HEK293 (cell line): ENCODE measurements at regions not wholly inside any gene's neighbourhood (a gene's known extent, or its start where the extent isn't known, plus 50 kb on each side); places are given as distances from the start of the nearest gene placed in this dataset.
"Not testable (repeated sequence)": the region's sequence is repeated elsewhere in the genome, so short reads cannot be mapped to it uniquely, and the experiment has no call there.

ENCODE experiments used
- CTCF ChIA-PET: fragments of 350-600 bp; formaldehyde crosslinking; extraction: SDS; loops from one replicate; lab custom pipeline; 2021; ENCODE audit warnings: antibody characterized with exemption; lab: Yijun Ruan, JAX
- POLR2A ChIA-PET: fragments of 300-600 bp; formaldehyde crosslinking; extraction: SDS; loops from one replicate; lab custom pipeline; 2020; ENCODE audit warnings: antibody characterized with exemption, inconsistent platforms; lab: Yijun Ruan, JAX
- H3K27ac ChIP-seq: fragments of 200-500 bp; sonication (Bioruptor generic); 2 replicates; pipeline ENCODE4 v1.5.1; 2014; ENCODE audit warnings: low read depth, low read length, control low read depth, inconsistent platforms; ENCODE audit errors: extremely low read depth
- H3K36me3 ChIP-seq, 2 experiments: fragments of 200-500 bp in 1 of 2; sonication (Bioruptor generic) in 1 of 2; 1 replicate in 1 of 2; 2 replicates in 1 of 2; pipeline ENCODE4 v1.5.1; 2014 to 2017; ENCODE audit warnings: inconsistent platforms in 2 of 2, low read length in 2 of 2; ENCODE audit not compliant: control insufficient read depth in 2 of 2, insufficient read depth in 1 of 2
- H3K4me1 ChIP-seq: fragments of 200-500 bp; sonication (Bioruptor generic); 2 replicates; pipeline ENCODE4 v1.5.1; 2014; ENCODE audit warnings: mild to moderate bottlenecking, low read length, inconsistent platforms; ENCODE audit not compliant: control insufficient read depth, insufficient read depth
- H3K4me3 ChIP-seq: 2 replicates; pipeline ENCODE4 v1.5.1; 2011; ENCODE audit warnings: low read depth, mild to moderate bottlenecking, control low read depth, low read length, moderate library complexity
- H3K9me3 ChIP-seq: fragments of 200-500 bp; sonication (Bioruptor generic); 2 replicates; pipeline ENCODE4 v1.5.1; 2014; ENCODE audit warnings: low read depth, low read length, inconsistent platforms; ENCODE audit not compliant: control insufficient read depth, insufficient read depth
- GLIS2 ChIP-seq: fragments of 450-650 bp; formaldehyde crosslinking; IDR thresholded peaks from 2 replicates; pipeline ENCODE4 v1.5.1; 2016; ENCODE audit warnings: missing biosample characterization, missing genetic modification characterization
- IKZF3 ChIP-seq: fragments of 450-650 bp; IDR thresholded peaks from 2 replicates; pipeline ENCODE4 v1.5.0; 2018; ENCODE audit warnings: missing biosample characterization, mild to moderate bottlenecking, missing genetic modification characterization, moderate library complexity
- SCRT2 ChIP-seq: fragments of 450-650 bp; formaldehyde crosslinking; IDR thresholded peaks from 2 replicates; pipeline ENCODE4 v1.5.1; 2016; ENCODE audit warnings: missing biosample characterization, missing genetic modification characterization
- WT1 ChIP-seq: fragments of 450-650 bp; formaldehyde crosslinking; IDR thresholded peaks from 2 replicates; pipeline ENCODE4 v1.5.1; 2016; ENCODE audit warnings: missing biosample characterization, missing genetic modification characterization
- YY1 ChIP-seq: fragments of 450-650 bp; formaldehyde crosslinking; IDR thresholded peaks from 2 replicates; pipeline ENCODE4 v1.5.1; 2018; ENCODE audit warnings: missing biosample characterization, missing genetic modification characterization
- ZBTB17 ChIP-seq: fragments of 450-650 bp; formaldehyde crosslinking; IDR thresholded peaks from 2 replicates; pipeline ENCODE4 v1.5.1; 2016; ENCODE audit warnings: missing biosample characterization, missing genetic modification characterization
- ZNF140 ChIP-seq: fragments of 450-650 bp; formaldehyde crosslinking; IDR thresholded peaks from 2 replicates; pipeline ENCODE4 v1.5.1; 2016; ENCODE audit warnings: missing biosample characterization, missing genetic modification characterization
- ZNF335 ChIP-seq: fragments of 450-650 bp; formaldehyde crosslinking; conservative IDR thresholded peaks from 2 replicates; pipeline ENCODE4 v1.5.1; 2016; ENCODE audit warnings: missing biosample characterization, missing genetic modification characterization
- ZNF341 ChIP-seq: fragments of 450-650 bp; formaldehyde crosslinking; IDR thresholded peaks from 2 replicates; pipeline ENCODE4; 2016; ENCODE audit warnings: low read depth, missing biosample characterization, missing genetic modification characterization
- ZNF585B ChIP-seq: fragments of 450-650 bp; formaldehyde crosslinking; IDR thresholded peaks from 2 replicates; pipeline ENCODE4 v1.5.1; 2016; ENCODE audit warnings: missing biosample characterization, missing genetic modification characterization
- ZNF610 ChIP-seq: fragments of 450-650 bp; formaldehyde crosslinking; IDR thresholded peaks from 2 replicates; pipeline ENCODE4 v1.5.1; 2016; ENCODE audit warnings: missing biosample characterization, missing genetic modification characterization, borderline replicate concordance
- ZNF660 ChIP-seq: fragments of 450-650 bp; IDR thresholded peaks from 2 replicates; pipeline ENCODE4 v1.5.1; 2018; ENCODE audit warnings: missing biosample characterization, mild to moderate bottlenecking, missing genetic modification characterization
- ZNF670 ChIP-seq: fragments of 450-650 bp; formaldehyde crosslinking; IDR thresholded peaks from 2 replicates; pipeline ENCODE4 v1.5.1; 2016; ENCODE audit warnings: missing biosample characterization, missing genetic modification characterization, low read depth
- ZNF791 ChIP-seq: fragments of 450-650 bp; formaldehyde crosslinking; IDR thresholded peaks from 2 replicates; pipeline ENCODE4 v1.5.1; 2016; ENCODE audit warnings: missing biosample characterization, missing genetic modification characterization
- ZSCAN30 ChIP-seq: fragments of 450-650 bp; IDR thresholded peaks from 2 replicates; pipeline ENCODE4 v1.5.1; 2018; ENCODE audit warnings: missing biosample characterization, mild to moderate bottlenecking, missing genetic modification characterization, moderate library complexity
- TF ChIP-seq, protein P1 (sequence below): fragments of 450-650 bp; formaldehyde crosslinking; IDR thresholded peaks from 2 replicates; pipeline ENCODE4 v1.5.1; 2016; ENCODE audit warnings: missing biosample characterization, missing genetic modification characterization
- TF ChIP-seq, protein P2 (sequence below): sonication (generic); formaldehyde crosslinking; IDR thresholded peaks from 2 replicates; pipeline ENCODE4 v1.8.1; 2022; ENCODE audit warnings: mild to moderate bottlenecking, moderate library complexity, missing genetic modification reagents

DNA sequence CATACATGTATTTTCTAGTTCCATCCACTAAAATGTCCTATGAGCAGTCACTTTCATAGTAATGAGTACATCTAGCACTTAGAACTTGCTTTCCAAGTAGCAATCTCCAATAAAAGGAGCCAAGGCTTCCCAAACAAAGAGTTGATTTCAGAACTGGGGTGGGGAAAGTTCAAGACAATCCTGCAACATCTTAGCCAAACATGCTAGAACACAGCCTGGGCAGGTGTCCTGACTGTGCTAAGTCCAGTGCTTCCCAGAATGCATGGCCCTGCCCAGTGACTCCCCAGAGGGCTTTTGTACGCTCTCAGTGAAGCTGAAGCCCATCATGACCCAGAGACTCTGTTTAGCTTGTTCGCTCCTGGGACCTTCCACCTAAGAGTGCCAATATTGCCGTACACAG lies 106.7 kb upstream of the UBAC2 start:
- ChIA-PET CTCF (interaction anchor here (0.5 to 1.2 kb wide), 2 partner anchors 24 to 82 kb away, joined by 3 read pairs; no protein-coding TSS in a partner anchor), POLR2A (no interaction called here)
- H3K4me3 ChIP-seq: no peak overlapping the region
- H3K27ac ChIP-seq: no peak overlapping the region
- no peaks in the 10 kb centered on the region for H3K4me1 ChIP-seq
- no peaks in the 10 kb centered on the region for H3K36me3 ChIP-seq
- TF ChIP-seq, protein P1, sequence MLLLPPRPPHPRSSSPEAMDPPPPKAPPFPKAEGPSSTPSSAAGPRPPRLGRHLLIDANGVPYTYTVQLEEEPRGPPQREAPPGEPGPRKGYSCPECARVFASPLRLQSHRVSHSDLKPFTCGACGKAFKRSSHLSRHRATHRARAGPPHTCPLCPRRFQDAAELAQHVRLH (tag by site-specific recombination): no peak
- H3K9me3 ChIP-seq: no peaks in the 10 kb centered on the region

DNA sequence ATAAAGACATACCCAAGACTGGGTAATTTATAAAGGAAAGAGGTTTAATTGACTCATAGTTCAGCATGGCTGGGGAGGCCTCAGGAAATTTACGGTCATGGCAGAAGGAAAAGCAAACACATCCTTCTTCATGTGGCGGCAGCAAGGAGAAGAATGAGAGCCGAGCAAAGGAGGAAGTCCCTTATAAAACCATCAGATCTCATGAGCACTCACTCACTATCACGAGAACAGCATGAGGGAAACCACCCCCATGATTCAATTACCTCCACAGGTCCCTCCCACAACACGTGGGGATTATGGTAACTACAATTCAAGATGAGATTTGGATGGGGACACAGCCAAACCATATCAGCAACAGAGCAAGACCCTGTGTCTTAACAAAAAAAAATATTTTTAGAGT lies 98.8 kb upstream of the UBAC2 start:
- POLR2A ChIA-PET, CTCF ChIA-PET, H3K9me3 ChIP-seq: not testable (repeated sequence)

DNA sequence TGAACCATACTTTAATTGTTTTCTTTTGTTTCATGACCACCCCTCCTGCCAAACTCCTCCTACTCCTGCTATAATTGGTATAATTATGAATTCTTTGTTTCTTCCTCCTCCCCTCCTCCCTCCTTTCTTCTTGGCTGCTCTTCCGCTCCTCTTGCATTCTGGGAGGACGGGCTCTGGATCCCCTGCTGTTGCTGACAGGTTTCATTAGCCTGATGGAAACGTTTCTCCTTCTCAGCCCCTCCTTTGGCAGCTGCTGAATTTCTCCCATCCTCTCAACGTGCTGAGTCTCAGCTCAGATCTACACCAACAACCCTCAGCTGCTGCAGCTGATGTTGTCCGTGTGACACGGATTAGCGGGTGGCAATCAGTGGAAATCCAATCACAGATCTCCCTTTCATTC lies 97.1 kb upstream of the UBAC2 start:
- Histone ChIP-seq H3K4me1 (no peaks in the 10 kb centered on the region), H3K27ac (no peak overlapping the region), H3K4me3 (no peak overlapping the region), H3K9me3 (no peaks in the 10 kb centered on the region), H3K36me3 (no peaks in the 10 kb centered on the region)
- CTCF ChIA-PET: no interaction called here
- POLR2A ChIA-PET: no interaction called here
- peak; percentile 32; the same call in 1 of the 2 replicates for TF ChIP-seq ZNF341 (tag by site-specific recombination)
- TF ChIP-seq ZBTB17 (tag by site-specific recombination): peak; percentile 50; the same call in 1 of the 2 replicates
- no peak for TF ChIP-seq ZNF585B (tag by site-specific recombination)
- peak; percentile 40; the same call in 1 of the 2 replicates for TF ChIP-seq WT1 (tag by site-specific recombination)

More for the DNA sequence above, 98.8 kb upstream of the UBAC2 start:
- not testable (repeated sequence) for H3K36me3 ChIP-seq, H3K27ac ChIP-seq, H3K4me1 ChIP-seq, H3K4me3 ChIP-seq

DNA sequence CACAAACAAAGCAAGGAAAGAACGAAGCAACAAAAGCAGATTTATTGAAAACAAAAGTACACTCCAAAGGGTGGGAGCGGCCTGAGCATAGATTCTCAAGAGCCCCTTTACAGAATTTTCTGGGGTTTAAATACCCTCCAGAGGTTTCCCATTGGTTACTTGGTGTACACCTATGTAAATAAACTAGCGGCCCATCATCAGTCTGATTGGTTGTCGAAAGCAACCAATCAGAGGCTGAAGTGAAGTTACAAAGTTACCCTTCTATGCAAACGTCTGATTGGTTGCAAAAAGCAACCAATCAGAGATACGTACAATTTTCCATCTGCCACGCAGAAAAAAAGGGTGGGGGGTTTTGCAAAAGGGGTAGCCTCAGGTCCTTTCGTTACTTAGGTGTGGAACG lies 96.3 kb upstream of the UBAC2 start:
- Histone ChIP-seq H3K27ac (no peak overlapping the region), H3K4me1 (no peaks in the 10 kb centered on the region), H3K9me3 (no peaks in the 10 kb centered on the region), H3K4me3 (no peak overlapping the region), H3K36me3 (no peaks in the 10 kb centered on the region)
- ChIA-PET CTCF (interaction anchor here (0.7 kb wide), 1 partner anchor 408 kb away, joined by 3 read pairs; no protein-coding TSS in a partner anchor), POLR2A (no interaction called here)
- TF ChIP-seq ZNF791 (tag by site-specific recombination): no peak
- TF ChIP-seq ZNF335 (tag by site-specific recombination): no peak
- no peak for TF ChIP-seq ZSCAN30 (tag by site-specific recombination)

DNA sequence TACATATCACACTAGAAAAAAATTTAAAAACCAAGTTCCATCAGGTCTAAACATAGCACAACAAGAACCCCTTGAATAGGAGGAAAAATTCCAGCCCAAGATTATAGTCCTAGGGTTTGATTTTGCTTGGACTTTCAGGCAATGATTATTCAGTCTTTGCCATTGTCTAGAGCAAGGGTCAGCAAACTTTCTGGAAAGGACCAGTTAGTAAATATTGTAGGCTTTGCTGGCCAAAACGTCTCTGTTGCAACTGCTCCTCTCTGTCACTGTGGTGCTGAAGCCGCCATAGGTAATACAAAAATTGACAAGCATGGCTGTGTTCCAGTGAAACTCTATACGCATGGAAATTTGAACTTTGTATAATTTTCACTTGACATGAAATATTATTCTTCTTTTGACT lies 95.5 kb upstream of the UBAC2 start:
- no peaks in the 10 kb centered on the region for H3K4me1 ChIP-seq
- H3K4me3 ChIP-seq: no peak overlapping the region
- ChIA-PET POLR2A (no interaction called here), CTCF (interaction anchor here (0.6 to 0.7 kb wide), 2 partner anchors 56 to 409 kb away, joined by 3 read pairs; no protein-coding TSS in a partner anchor)
- H3K36me3 ChIP-seq: no peaks in the 10 kb centered on the region
- no peak overlapping the region for H3K27ac ChIP-seq
- TF ChIP-seq YY1 (tag by site-specific recombination) (no peak), GLIS2 (tag by site-specific recombination) (no peak), ZNF140 (tag by site-specific recombination) (no peak), ZNF610 (tag by site-specific recombination) (no peak), ZNF670 (tag by site-specific recombination) (no peak), IKZF3 (tag by site-specific recombination) (no peak), ZNF660 (tag by site-specific recombination) (no peak), SCRT2 (tag by site-specific recombination) (no peak)
- TF ChIP-seq, protein P2, sequence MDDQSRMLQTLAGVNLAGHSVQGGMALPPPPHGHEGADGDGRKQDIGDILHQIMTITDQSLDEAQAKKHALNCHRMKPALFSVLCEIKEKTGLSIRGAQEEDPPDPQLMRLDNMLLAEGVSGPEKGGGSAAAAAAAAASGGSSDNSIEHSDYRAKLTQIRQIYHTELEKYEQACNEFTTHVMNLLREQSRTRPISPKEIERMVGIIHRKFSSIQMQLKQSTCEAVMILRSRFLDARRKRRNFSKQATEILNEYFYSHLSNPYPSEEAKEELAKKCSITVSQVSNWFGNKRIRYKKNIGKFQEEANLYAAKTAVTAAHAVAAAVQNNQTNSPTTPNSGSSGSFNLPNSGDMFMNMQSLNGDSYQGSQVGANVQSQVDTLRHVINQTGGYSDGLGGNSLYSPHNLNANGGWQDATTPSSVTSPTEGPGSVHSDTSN (CRISPR knock-in tag): no peak
- no peaks in the 10 kb centered on the region for H3K9me3 ChIP-seq
